Subcutaneous abdominal adipose tissue (tissue), 5 donors: ENCODE measurements at regions not wholly inside any gene's neighbourhood (a gene's known extent, or its start where the extent isn't known, plus 50 kb on each side); places are given as distances from the start of the nearest gene placed in this dataset.

Experiments
- H3K27ac ChIP-seq: one replicate; pipeline ENCODE4 v1.7.0; 2013; ENCODE audit warnings: low read depth, mild to moderate bottlenecking, inconsistent platforms, low read length, moderate library complexity
- H3K27me3 ChIP-seq, 5 donors: one replicate each; pipeline ENCODE4 v1.7.0; 2013; ENCODE audit warnings: low read length in 5 of 5, inconsistent platforms in 1 of 5; ENCODE audit not compliant: control insufficient read depth in 5 of 5, insufficient read depth in 4 of 5
- H3K36me3 ChIP-seq, 5 donors: one replicate each; pipeline ENCODE4 v1.7.0; 2013; ENCODE audit warnings: low read length in 5 of 5; ENCODE audit not compliant: control insufficient read depth in 5 of 5, insufficient read depth in 5 of 5
- H3K4me1 ChIP-seq, 5 donors: one replicate each; pipeline ENCODE4 v1.7.0; 2013; ENCODE audit warnings: low read length in 5 of 5, mild to moderate bottlenecking in 3 of 5, moderate library complexity in 1 of 5; ENCODE audit not compliant: control insufficient read depth in 5 of 5, insufficient read depth in 5 of 5
- H3K4me3 ChIP-seq, 5 donors: one replicate each; pipeline ENCODE4 v1.7.0; 2013; ENCODE audit warnings: low read length in 5 of 5, low read depth in 1 of 5
- H3K9ac ChIP-seq, 5 donors: one replicate each; pipeline ENCODE4 v1.7.0; 2013; ENCODE audit warnings: low read length in 5 of 5, mild to moderate bottlenecking in 4 of 5, moderate library complexity in 3 of 5
- H3K9me3 ChIP-seq, 5 donors: one replicate each; pipeline ENCODE4 v1.7.0; 2013; ENCODE audit warnings: low read length in 5 of 5; ENCODE audit not compliant: control insufficient read depth in 5 of 5
- donor health status: healthy.
- donor health status: healthy.
- donor health status: healthy.
- donor health status: healthy.
- donor health status: healthy.

DNA sequence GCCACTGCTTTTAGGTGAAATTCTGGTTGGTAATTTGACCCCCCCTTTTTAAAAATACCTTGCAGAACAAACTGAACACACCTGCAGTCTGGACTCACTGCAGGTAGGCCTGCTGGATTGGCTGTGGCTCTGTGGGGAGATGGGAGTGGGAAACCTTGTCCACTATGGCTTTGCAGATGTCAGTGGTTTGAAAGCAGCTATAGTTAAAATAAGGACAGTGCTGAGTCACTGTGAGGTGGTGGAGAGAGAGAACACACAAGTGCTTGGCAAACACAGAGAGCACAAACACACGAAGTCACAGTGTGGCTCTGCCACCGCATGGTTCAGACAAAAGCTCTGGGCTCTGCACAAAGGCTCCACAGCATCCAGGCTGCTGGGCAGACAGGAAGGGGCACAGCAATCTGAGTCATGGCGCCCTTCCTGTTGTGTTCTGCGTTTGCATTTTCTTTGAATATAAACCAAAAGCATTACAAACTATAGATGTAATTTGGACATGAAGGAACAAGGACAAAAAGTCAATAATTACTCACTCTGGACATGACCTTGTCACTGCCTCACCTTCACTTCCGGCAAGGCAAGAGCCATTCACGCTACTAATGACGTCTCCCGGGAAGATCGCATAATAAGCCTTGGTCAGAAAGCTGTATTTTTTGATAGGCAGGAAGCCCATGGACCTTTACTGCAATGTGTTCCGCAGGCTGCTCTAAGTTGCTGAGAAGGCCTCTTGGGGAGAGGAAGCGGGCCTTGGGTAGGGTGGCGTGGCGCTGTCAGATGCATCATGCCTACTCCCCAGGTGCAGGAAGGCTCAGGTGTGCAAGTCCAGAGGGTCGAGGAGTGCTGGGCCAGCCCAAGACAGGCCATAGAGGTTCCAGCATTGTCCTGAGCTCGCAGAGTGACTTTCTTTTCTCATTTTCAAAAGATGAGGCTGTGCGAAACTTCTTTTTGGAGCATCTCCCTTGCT lies 60.1 kb upstream of the MED9 start:
- Histone ChIP-seq H3K9me3 (no peaks in the 10 kb centered on the region), H3K27ac (peak overlapping the region; percentile 28), H3K36me3 (no peaks in the 10 kb centered on the region), H3K9ac (no peak overlapping the region), H3K4me3 (no peak overlapping the region), H3K27me3 (no peaks in the 10 kb centered on the region), H3K4me1 (peaks cover 13 to 76% (median 59%) of the 10 kb centered on the region in 5 donors)

GRCh38 chr17:17417718-17418181 lies 59.0 kb upstream of the MED9 start:
- no peaks in the 10 kb centered on the region for H3K36me3 ChIP-seq
- H3K4me3 ChIP-seq: no peak overlapping the region
- H3K27ac ChIP-seq: no peak overlapping the region
- H3K9me3 ChIP-seq: no peaks in the 10 kb centered on the region
- no peaks in the 10 kb centered on the region for H3K27me3 ChIP-seq
- no peak overlapping the region for H3K9ac ChIP-seq
- H3K4me1 ChIP-seq: peaks cover 13 to 71% (median 59%) of the 10 kb centered on the region in 5 donors

- Histone ChIP-seq H3K4me3 (no peak overlapping the region), H3K36me3 (no peaks in the 10 kb centered on the region), H3K27ac (peak overlapping the region; percentile 67), H3K9ac (no peak overlapping the region), H3K4me1 (peaks cover 10 to 61% (median 53%) of the 10 kb centered on the region in 5 donors), H3K9me3 (no peaks in the 10 kb centered on the region), H3K27me3 (no peaks in the 10 kb centered on the region)
These were observed 57.6 kb upstream of the MED9 start for GRCh38 chr17:17419166-17419565.

- peak overlapping the region; percentile 67 for H3K27ac ChIP-seq
- H3K36me3 ChIP-seq: no peaks in the 10 kb centered on the region
- no peaks in the 10 kb centered on the region for H3K27me3 ChIP-seq
- H3K4me1 ChIP-seq: peaks cover 9 to 56% (median 48%) of the 10 kb centered on the region in 5 donors
- no peaks in the 10 kb centered on the region for H3K9me3 ChIP-seq
- H3K4me3 ChIP-seq: no peak overlapping the region
- H3K9ac ChIP-seq: no peak overlapping the region
These were observed 57.2 kb upstream of the MED9 start for GRCh38 chr17:17419631-17420030.

GRCh38 chr17:17420082-17420481 lies 56.7 kb upstream of the MED9 start:
- Histone ChIP-seq H3K9ac (no peak overlapping the region), H3K27ac (peak overlapping the region; percentile 67), H3K9me3 (no peaks in the 10 kb centered on the region)

GRCh38 chr17:17420561-17421269 lies 56.1 kb upstream of the MED9 start:
- Histone ChIP-seq H3K4me1 (peaks cover 9 to 49% (median 44%) of the 10 kb centered on the region in 5 donors), H3K4me3 (peak overlapping the region in 2 of 5 donors; percentile 11 to 33), H3K27me3 (no peaks in the 10 kb centered on the region), H3K9me3 (no peaks in the 10 kb centered on the region), H3K9ac (peak overlapping the region in 1 of 5 donors; percentile 48), H3K27ac (peak overlapping the region; percentile 67), H3K36me3 (no peaks in the 10 kb centered on the region)

More at GRCh38 chr17:17420082-17420481, 56.7 kb upstream of the MED9 start:
- peak overlapping the region in 3 of 5 donors; percentile 11 to 33 (median 23) for H3K4me3 ChIP-seq
- peaks cover 9 to 52% (median 44%) of the 10 kb centered on the region in 5 donors for H3K4me1 ChIP-seq
- no peaks in the 10 kb centered on the region for H3K36me3 ChIP-seq
- no peaks in the 10 kb centered on the region for H3K27me3 ChIP-seq

GRCh38 chr17:17421346-17422216 lies 55.2 kb upstream of the MED9 start:
- peaks cover 6 to 41% (median 37%) of the 10 kb centered on the region in 5 donors for H3K4me1 ChIP-seq
- no peaks in the 10 kb centered on the region for H3K9me3 ChIP-seq
- no peak overlapping the region for H3K9ac ChIP-seq
- H3K27ac ChIP-seq: no peak overlapping the region
- no peaks in the 10 kb centered on the region for H3K36me3 ChIP-seq
- H3K4me3 ChIP-seq: no peak overlapping the region
- H3K27me3 ChIP-seq: no peaks in the 10 kb centered on the region

GRCh38 chr17:17422217-17422610 lies 54.6 kb upstream of the MED9 start:
- Histone ChIP-seq H3K36me3 (no peaks in the 10 kb centered on the region), H3K9ac (no peak overlapping the region), H3K9me3 (no peaks in the 10 kb centered on the region), H3K4me1 (peaks cover 5 to 36% (median 32%) of the 10 kb centered on the region in 5 donors), H3K27ac (no peak overlapping the region), H3K27me3 (no peaks in the 10 kb centered on the region), H3K4me3 (no peak overlapping the region)

DNA sequence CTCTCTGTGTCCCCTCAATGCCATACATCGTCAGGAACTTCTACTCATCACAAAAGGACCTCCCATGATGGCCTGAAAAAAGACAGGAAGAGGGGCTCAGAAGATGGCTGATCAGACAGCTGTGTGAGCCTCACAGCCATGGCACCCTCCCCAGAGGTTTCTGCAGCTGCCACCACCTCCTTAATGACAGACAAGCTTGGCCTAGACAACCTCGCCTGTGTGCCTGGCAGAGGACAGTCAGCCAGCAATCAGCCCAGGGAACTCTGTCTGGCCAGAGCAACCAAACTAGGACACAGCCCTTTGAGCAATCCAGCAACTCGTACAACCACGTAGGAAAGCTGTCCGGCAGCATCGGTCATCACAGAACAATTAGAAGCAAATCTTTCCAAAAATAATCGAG lies 54.2 kb upstream of the MED9 start:
- Histone ChIP-seq H3K4me1 (peaks cover 5 to 36% (median 32%) of the 10 kb centered on the region in 5 donors), H3K27ac (no peak overlapping the region)

More for the DNA sequence above, 54.2 kb upstream of the MED9 start:
- Histone ChIP-seq H3K36me3 (no peaks in the 10 kb centered on the region), H3K4me3 (no peak overlapping the region), H3K27me3 (no peaks in the 10 kb centered on the region), H3K9me3 (no peaks in the 10 kb centered on the region), H3K9ac (no peak overlapping the region)
